Upper lobe of left lung (tissue), 4 donors: ENCODE measurements at regions not wholly inside any gene's neighbourhood (a gene's known extent, or its start where the extent isn't known, plus 50 kb on each side); places are given as distances from the start of the nearest gene placed in this dataset.

Experiments
- EP300 ChIP-seq, 4 donors: sonication (generic); formaldehyde crosslinking; IDR thresholded peaks; one replicate each; pipeline ENCODE4 v1.5.1; 2017; ENCODE audit warnings: antibody characterized with exemption in 4 of 4, control low read depth in 2 of 4
- POLR2A ChIP-seq, 4 donors: fragments of 450-650 bp; IDR thresholded peaks; one replicate each; pipeline ENCODE4 v1.5.1; 2016 to 2017; ENCODE audit warnings: antibody characterized with exemption in 4 of 4, mild to moderate bottlenecking in 2 of 4
- POLR2AphosphoS5 ChIP-seq, 2 donors: sonication (generic); formaldehyde crosslinking; IDR thresholded peaks; one replicate each; pipeline ENCODE4 v1.5.1; 2017; ENCODE audit warnings: antibody characterized with exemption in 2 of 2

GRCh38 chr20:11792568-11792953 is 125.1 kb upstream of the BTBD3 start:
- TF ChIP-seq EP300 (IDR thresholded peaks at IDR 0.05) (no peak), POLR2AphosphoS5 (IDR thresholded peaks at IDR 0.05) (no peak), POLR2A (IDR thresholded peaks at IDR 0.05) (no peak)
